Fibroblast of skin of scalp (primary cell): ENCODE measurements at regions not wholly inside any gene's neighbourhood (a gene's known extent, or its start where the extent isn't known, plus 50 kb on each side); places are given as distances from the start of the nearest gene placed in this dataset.
"Not testable (repeated sequence)": the region's sequence is repeated elsewhere in the genome, so short reads cannot be mapped to it uniquely, and the experiment has no call there.

Experiments
- DNase-seq: peaks from one replicate; pipeline ENCODE4 v3.0.0-alpha.2; 2013

- DNase-seq, result no peak
These were observed 119.4 kb upstream of the IQSEC1 start for GRCh38 chr3:13192471-13193213.

GRCh38 chr3:13191016-13191415 lies 117.8 kb upstream of the IQSEC1 start:
- DNase-seq, result no peak

GRCh38 chr3:13190378-13190765 lies 117.1 kb upstream of the IQSEC1 start:
- DNase-seq, result no peak

- peak; percentile 25 for DNase-seq
These were observed 116.6 kb upstream of the IQSEC1 start for GRCh38 chr3:13189639-13190377.

- no peak for DNase-seq
These were observed 115.7 kb upstream of the IQSEC1 start for GRCh38 chr3:13188975-13189374.

- DNase-seq, result no peak
These were observed 115.1 kb upstream of the IQSEC1 start for GRCh38 chr3:13188181-13188779.

- DNase-seq, result no peak
These were observed 114.4 kb upstream of the IQSEC1 start for GRCh38 chr3:13187593-13187992.

GRCh38 chr3:13186435-13186815 lies 113.2 kb upstream of the IQSEC1 start:
- DNase-seq, result peak; percentile 18

- no peak for DNase-seq
These were observed 112.7 kb upstream of the IQSEC1 start for GRCh38 chr3:13185737-13186434.

GRCh38 chr3:13179582-13180210 lies 106.5 kb upstream of the IQSEC1 start:
- DNase-seq, result not testable (repeated sequence)

- no peak for DNase-seq
These were observed 106.0 kb upstream of the IQSEC1 start for GRCh38 chr3:13179181-13179580.

GRCh38 chr3:13178107-13178506 lies 104.9 kb upstream of the IQSEC1 start:
- DNase-seq, result no peak

- DNase-seq, result no peak
These were observed 104.4 kb upstream of the IQSEC1 start for GRCh38 chr3:13177641-13178040.

- DNase-seq, result no peak
These were observed 104.0 kb upstream of the IQSEC1 start for GRCh38 chr3:13177236-13177635.

- DNase-seq, result no peak
These were observed 103.2 kb upstream of the IQSEC1 start for GRCh38 chr3:13176445-13176844.

GRCh38 chr3:13174803-13175135 lies 101.5 kb upstream of the IQSEC1 start:
- DNase-seq, result no peak

- DNase-seq, result no peak
These were observed 101.0 kb upstream of the IQSEC1 start for GRCh38 chr3:13174011-13174802.

GRCh38 chr3:13173186-13173585 lies 100.0 kb upstream of the IQSEC1 start:
- no peak for DNase-seq

- no peak for DNase-seq
These were observed 99.4 kb upstream of the IQSEC1 start for GRCh38 chr3:13172644-13173013.

GRCh38 chr3:13171704-13172643 lies 98.7 kb upstream of the IQSEC1 start:
- no peak for DNase-seq

GRCh38 chr3:13170317-13170716 lies 97.1 kb upstream of the IQSEC1 start:
- no peak for DNase-seq
